ENCODE measurements at regions not wholly inside any gene's neighbourhood (a gene's known extent, or its start where the extent isn't known, plus 50 kb on each side); places are given as distances from the start of the nearest gene placed in this dataset.

DNA sequence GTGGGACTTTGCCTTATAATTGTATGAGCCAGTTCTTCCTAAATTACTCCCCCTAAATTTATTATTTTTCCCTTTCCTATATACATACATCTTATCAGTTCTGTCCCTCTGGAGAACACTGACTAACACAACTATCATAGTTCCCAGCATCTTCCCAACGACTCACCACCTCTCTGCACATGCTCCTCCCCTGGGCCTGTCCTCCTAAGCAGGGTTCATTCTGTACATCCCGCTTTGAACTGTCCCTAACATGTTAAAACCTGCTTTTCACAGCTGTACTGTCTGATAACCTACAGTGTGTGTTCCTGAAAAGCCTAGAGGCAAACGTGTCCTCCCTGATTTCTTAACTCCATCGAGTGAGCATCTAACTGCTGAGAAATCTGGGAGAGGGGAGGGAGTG, 141.7 kb downstream of the EFNB2 start:
- H2AFZ ChIP-seq (ENCODE audit: low read depth), result no peak overlapping the region
- H3K27ac ChIP-seq, result no peak overlapping the region
- no peak overlapping the region for H3K9ac ChIP-seq
- no peaks in the 10 kb centered on the region for H3K4me1 ChIP-seq (ENCODE audit: low read depth, poor library complexity, severe bottlenecking)
- no peaks in the 10 kb centered on the region for H3K27me3 ChIP-seq (ENCODE audit: insufficient read depth, low read depth)
- H3K4me3 ChIP-seq (IDR thresholded peaks at IDR 0.05; ENCODE audit: insufficient read depth, low read depth, low read length), result no peak overlapping the region
- TF ChIP-seq, protein P1, sequence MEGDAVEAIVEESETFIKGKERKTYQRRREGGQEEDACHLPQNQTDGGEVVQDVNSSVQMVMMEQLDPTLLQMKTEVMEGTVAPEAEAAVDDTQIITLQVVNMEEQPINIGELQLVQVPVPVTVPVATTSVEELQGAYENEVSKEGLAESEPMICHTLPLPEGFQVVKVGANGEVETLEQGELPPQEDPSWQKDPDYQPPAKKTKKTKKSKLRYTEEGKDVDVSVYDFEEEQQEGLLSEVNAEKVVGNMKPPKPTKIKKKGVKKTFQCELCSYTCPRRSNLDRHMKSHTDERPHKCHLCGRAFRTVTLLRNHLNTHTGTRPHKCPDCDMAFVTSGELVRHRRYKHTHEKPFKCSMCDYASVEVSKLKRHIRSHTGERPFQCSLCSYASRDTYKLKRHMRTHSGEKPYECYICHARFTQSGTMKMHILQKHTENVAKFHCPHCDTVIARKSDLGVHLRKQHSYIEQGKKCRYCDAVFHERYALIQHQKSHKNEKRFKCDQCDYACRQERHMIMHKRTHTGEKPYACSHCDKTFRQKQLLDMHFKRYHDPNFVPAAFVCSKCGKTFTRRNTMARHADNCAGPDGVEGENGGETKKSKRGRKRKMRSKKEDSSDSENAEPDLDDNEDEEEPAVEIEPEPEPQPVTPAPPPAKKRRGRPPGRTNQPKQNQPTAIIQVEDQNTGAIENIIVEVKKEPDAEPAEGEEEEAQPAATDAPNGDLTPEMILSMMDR (conservative IDR thresholded peaks at IDR 0.05; ENCODE audit: low read depth, low read length), result no peak
- no peaks in the 10 kb centered on the region for H3K36me3 ChIP-seq (ENCODE audit: insufficient read depth)
- H3K4me2 ChIP-seq, result no peak overlapping the region
- no peaks in the 10 kb centered on the region for H4K20me1 ChIP-seq (ENCODE audit: insufficient read depth)
- no peaks in the 10 kb centered on the region for H3K79me2 ChIP-seq (ENCODE audit: insufficient read depth, low read depth)

DNA sequence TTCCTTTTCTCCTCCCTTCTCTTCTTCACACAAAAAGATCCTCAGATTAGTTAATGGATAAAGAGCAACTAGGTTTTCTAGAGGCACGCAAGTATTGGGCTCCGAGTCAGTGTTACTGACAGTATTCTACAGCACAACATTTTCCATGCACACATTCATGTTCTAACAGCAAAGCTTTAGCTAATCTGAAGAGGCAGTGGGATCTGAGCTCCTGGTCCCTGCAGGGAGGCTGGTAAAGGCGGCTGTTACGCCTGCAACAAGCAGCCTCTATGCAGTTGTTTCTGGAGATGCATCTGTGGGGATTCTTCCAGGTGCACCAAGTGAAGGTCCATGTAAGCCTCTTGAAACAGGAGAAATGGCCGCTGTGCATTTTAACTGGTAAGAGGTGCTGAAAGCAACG, 143.8 kb downstream of the EFNB2 start:
- Histone ChIP-seq H3K27ac (no peak overlapping the region), H4K20me1 (ENCODE audit: insufficient read depth) (no peaks in the 10 kb centered on the region), H3K79me2 (ENCODE audit: insufficient read depth, low read depth) (no peaks in the 10 kb centered on the region), H3K4me3 (IDR thresholded peaks at IDR 0.05; ENCODE audit: insufficient read depth, low read depth, low read length) (no peak overlapping the region), H2AFZ (ENCODE audit: low read depth) (no peak overlapping the region), H3K36me3 (ENCODE audit: insufficient read depth) (no peaks in the 10 kb centered on the region), H3K9ac (no peak overlapping the region), H3K4me1 (ENCODE audit: low read depth, poor library complexity, severe bottlenecking) (no peaks in the 10 kb centered on the region), H3K4me2 (no peak overlapping the region), H3K27me3 (ENCODE audit: insufficient read depth, low read depth) (no peaks in the 10 kb centered on the region)
- TF ChIP-seq, protein P1 (conservative IDR thresholded peaks at IDR 0.05; ENCODE audit: low read depth, low read length), result no peak

DNA sequence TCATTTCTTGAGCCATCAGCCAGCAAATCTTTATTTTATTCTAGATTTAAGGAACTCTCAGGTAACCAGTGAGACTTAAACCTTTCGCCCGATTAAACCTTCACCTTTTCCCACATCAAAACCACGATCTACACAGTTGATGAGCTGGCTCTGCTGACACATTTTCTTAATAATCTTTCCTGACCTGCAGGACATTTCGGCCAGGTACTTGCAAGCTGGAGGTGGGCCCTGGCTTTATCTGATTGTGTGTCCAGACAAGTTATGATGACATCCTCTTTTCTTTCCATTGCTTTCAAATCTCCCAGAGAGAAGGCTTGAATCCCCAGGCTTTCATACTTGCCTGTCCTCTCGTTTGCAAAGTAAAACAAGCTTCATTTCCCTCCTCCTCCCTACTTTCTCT, 144.2 kb downstream of the EFNB2 start:
- no peak overlapping the region for H3K27ac ChIP-seq
- H3K4me1 ChIP-seq (ENCODE audit: low read depth, poor library complexity, severe bottlenecking), result no peaks in the 10 kb centered on the region
- no peak overlapping the region for H3K4me2 ChIP-seq
- H3K9ac ChIP-seq, result no peak overlapping the region
- H3K79me2 ChIP-seq (ENCODE audit: insufficient read depth, low read depth), result no peaks in the 10 kb centered on the region
- no peaks in the 10 kb centered on the region for H3K27me3 ChIP-seq (ENCODE audit: insufficient read depth, low read depth)
- TF ChIP-seq, protein P1 (conservative IDR thresholded peaks at IDR 0.05; ENCODE audit: low read depth, low read length), result no peak
- no peaks in the 10 kb centered on the region for H3K36me3 ChIP-seq (ENCODE audit: insufficient read depth)
- no peaks in the 10 kb centered on the region for H4K20me1 ChIP-seq (ENCODE audit: insufficient read depth)
- no peak overlapping the region for H2AFZ ChIP-seq (ENCODE audit: low read depth)
- H3K4me3 ChIP-seq (IDR thresholded peaks at IDR 0.05; ENCODE audit: insufficient read depth, low read depth, low read length), result no peak overlapping the region

DNA sequence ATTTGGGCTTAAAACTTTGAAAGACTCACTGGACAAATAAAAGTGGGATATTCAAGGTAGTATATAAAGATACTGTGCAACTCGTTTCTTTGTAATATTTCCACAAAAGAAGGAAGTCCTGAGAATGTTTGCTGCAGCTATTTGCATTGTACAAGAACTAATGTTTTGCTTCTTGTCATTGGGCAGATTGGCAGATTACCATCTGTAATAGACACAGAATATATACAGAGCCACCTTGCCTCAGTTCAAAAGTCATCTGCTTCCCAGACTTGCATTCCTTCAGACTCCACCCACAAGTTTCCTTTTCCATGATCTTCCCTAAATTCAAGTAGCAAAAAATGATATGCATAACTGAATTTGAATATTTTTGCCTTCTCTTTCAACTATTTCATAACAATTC, 145.1 kb downstream of the EFNB2 start:
- no peaks in the 10 kb centered on the region for H3K36me3 ChIP-seq (ENCODE audit: insufficient read depth)
- H3K79me2 ChIP-seq (ENCODE audit: insufficient read depth, low read depth), result no peaks in the 10 kb centered on the region
- no peak overlapping the region for H2AFZ ChIP-seq (ENCODE audit: low read depth)
- no peaks in the 10 kb centered on the region for H3K4me1 ChIP-seq (ENCODE audit: low read depth, poor library complexity, severe bottlenecking)
- H3K27ac ChIP-seq, result no peak overlapping the region
- TF ChIP-seq, protein P1 (conservative IDR thresholded peaks at IDR 0.05; ENCODE audit: low read depth, low read length), result no peak
- no peak overlapping the region for H3K4me3 ChIP-seq (IDR thresholded peaks at IDR 0.05; ENCODE audit: insufficient read depth, low read depth, low read length)
- no peaks in the 10 kb centered on the region for H4K20me1 ChIP-seq (ENCODE audit: insufficient read depth)
- no peak overlapping the region for H3K9ac ChIP-seq
- no peak overlapping the region for H3K4me2 ChIP-seq
- H3K27me3 ChIP-seq (ENCODE audit: insufficient read depth, low read depth), result no peaks in the 10 kb centered on the region

DNA sequence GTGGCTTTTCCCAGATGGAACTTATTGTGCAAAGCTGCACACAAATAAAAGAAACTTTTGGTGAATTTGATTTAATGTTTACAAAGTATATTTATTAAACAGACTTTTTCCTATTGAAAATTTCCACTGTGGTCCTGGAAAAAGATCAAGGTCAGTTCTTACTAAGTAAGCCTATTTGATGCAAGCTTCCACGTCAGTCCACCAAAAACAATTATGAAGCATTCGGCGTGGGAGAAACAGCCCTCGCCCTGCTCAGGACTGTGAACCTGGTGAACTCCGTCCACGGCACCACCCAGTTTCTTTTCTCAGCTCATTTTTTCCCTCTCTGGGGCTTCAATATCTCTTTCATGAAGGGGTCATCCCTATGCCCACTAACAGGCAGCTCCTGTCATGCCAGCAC, 149.8 kb downstream of the EFNB2 start:
- H3K4me3 ChIP-seq (IDR thresholded peaks at IDR 0.05; ENCODE audit: insufficient read depth, low read depth, low read length), result no peak overlapping the region
- no peak overlapping the region for H3K9ac ChIP-seq
- no peaks in the 10 kb centered on the region for H4K20me1 ChIP-seq (ENCODE audit: insufficient read depth)
- H3K27me3 ChIP-seq (ENCODE audit: insufficient read depth, low read depth), result no peaks in the 10 kb centered on the region
- TF ChIP-seq, protein P1 (conservative IDR thresholded peaks at IDR 0.05; ENCODE audit: low read depth, low read length), result no peak
- H3K36me3 ChIP-seq (ENCODE audit: insufficient read depth), result no peaks in the 10 kb centered on the region
- no peaks in the 10 kb centered on the region for H3K4me1 ChIP-seq (ENCODE audit: low read depth, poor library complexity, severe bottlenecking)
- no peaks in the 10 kb centered on the region for H3K79me2 ChIP-seq (ENCODE audit: insufficient read depth, low read depth)
- no peak overlapping the region for H3K4me2 ChIP-seq
- H2AFZ ChIP-seq (ENCODE audit: low read depth), result no peak overlapping the region
- H3K27ac ChIP-seq, result no peak overlapping the region

Measured in KMS-11 (cell line).